ENCODE measurements at regions not wholly inside any gene's neighbourhood (a gene's known extent, or its start where the extent isn't known, plus 50 kb on each side); places are given as distances from the start of the nearest gene placed in this dataset.

GRCh38 chr4:155571184-155571944, 95.3 kb upstream of the GUCY1A1 start:
- no peak overlapping the region for H2BK120ac ChIP-seq (replicated peaks; ENCODE audit: low read depth, low read length)
- no peak overlapping the region for H3K14ac ChIP-seq (ENCODE audit: insufficient read length)
- ChIA-PET CTCF (ENCODE audit: partially characterized antibody) (no interaction called here), POLR2A (ENCODE audit: partially characterized antibody) (no interaction called here)
- no peak overlapping the region for H3K9ac ChIP-seq (replicated peaks in 1 of 4; ENCODE audit: extremely low read depth in 1 of 4, low read depth in 3 of 4, low read length in 3 of 4)
- H2BK15ac ChIP-seq (ENCODE audit: low read length) = no peak overlapping the region
- H2AK5ac ChIP-seq (ENCODE audit: low read depth, low read length) = no peak overlapping the region
- H2BK20ac ChIP-seq (ENCODE audit: low read length) = no peak overlapping the region
- 88% methylated on average over 1 of the region's 1 CpG; no CpG with 5 or more reads in 1 of the 2 experiments for WGBS, 2 experiments (ENCODE audit: extremely low coverage in 1 of 2, insufficient coverage in 1 of 2, insufficient read length in 1 of 2, insufficient replicate concordance in 2 of 2, low coverage in 1 of 2, low lambda C conversion rate in 2 of 2, missing lambda C conversion rate in 1 of 2)
- no peak overlapping the region for H3K18ac ChIP-seq (ENCODE audit: extremely low read depth, low read length)
- H4K91ac ChIP-seq (replicated peaks; ENCODE audit: insufficient read length, low read length) = no peak overlapping the region
- no peak for DNase-seq (ENCODE audit: low read depth in 1 of 2, low spot score in 2 of 2)
- no peaks in the 10 kb centered on the region for H3K4me1 ChIP-seq (replicated peaks in 1 of 4; ENCODE audit: control insufficient read depth in 3 of 4, insufficient read depth in 4 of 4, low read length in 3 of 4)
- no peak overlapping the region for H2AFZ ChIP-seq (ENCODE audit: low read length)
- no peak overlapping the region for H2BK12ac ChIP-seq (ENCODE audit: low read depth, low read length)
- no peaks in the 10 kb centered on the region for H4K20me1 ChIP-seq (replicated peaks in 1 of 2; ENCODE audit: control insufficient read depth in 1 of 2, insufficient read depth in 2 of 2, low read length in 2 of 2)
- H3K9me3 ChIP-seq (ENCODE audit: insufficient read depth in 2 of 2, low read depth in 1 of 2, low read length in 1 of 2) = no peaks in the 10 kb centered on the region
- no peaks in the 10 kb centered on the region for H3K79me1 ChIP-seq (ENCODE audit: low read depth, low read length)
- no peak overlapping the region for H4K5ac ChIP-seq (ENCODE audit: insufficient read length, low read depth, low read length)
- H3K56ac ChIP-seq (replicated peaks; ENCODE audit: insufficient read length, low read depth, low read length) = no peak overlapping the region
- no peak overlapping the region for H3K23ac ChIP-seq (ENCODE audit: insufficient read length)
- H4K8ac ChIP-seq (ENCODE audit: extremely low read depth, insufficient read depth, low read length) = no peak overlapping the region
- no peak overlapping the region for H3K4ac ChIP-seq (replicated peaks; ENCODE audit: insufficient read length, low read depth, low read length)
- no peak for TF ChIP-seq POU5F1 (IDR thresholded peaks at IDR 0.05; ENCODE audit: low read depth, low read length)
- no peak for TF ChIP-seq YY1 (IDR thresholded peaks at IDR 0.05; ENCODE audit: low read depth, low read length)
- no peak for TF ChIP-seq BRCA1 (IDR thresholded peaks at IDR 0.05; ENCODE audit: low read depth, low read length)
- H3K4me2 ChIP-seq (ENCODE audit: insufficient read depth in 1 of 2, low read depth in 2 of 2, low read length in 2 of 2) = no peak overlapping the region
- H3K27me3 ChIP-seq (replicated peaks in 1 of 4; ENCODE audit: control insufficient read depth in 3 of 4, extremely low read depth in 1 of 4, insufficient read depth in 3 of 4, low read length in 3 of 4) = no peaks in the 10 kb centered on the region
- no peaks in the 10 kb centered on the region; a peak in 1 of 8 replicates for H3K36me3 ChIP-seq (ENCODE audit: control insufficient read depth in 2 of 4, insufficient read depth in 4 of 4, low read length in 3 of 4)
- no peak overlapping the region for H2BK5ac ChIP-seq (ENCODE audit: low read depth, low read length)
- no peaks in the 10 kb centered on the region for H3K79me2 ChIP-seq (ENCODE audit: control insufficient read depth in 1 of 2, insufficient read depth in 2 of 2, low read length in 2 of 2)
- no peak overlapping the region for H3K4me3 ChIP-seq (ENCODE audit: extremely low read depth in 1 of 4, insufficient read depth in 2 of 4, low read depth in 3 of 4, low read length in 4 of 4)
- no peaks in the 10 kb centered on the region for H3K23me2 ChIP-seq (ENCODE audit: low read depth, low read length)
- no peak for FAIRE-seq
- H3K27ac ChIP-seq (ENCODE audit: low read depth, low read length) = no peak overlapping the region

Data from H1 (cell line).